HL-60 (cell line): ENCODE measurements at regions not wholly inside any gene's neighbourhood (a gene's known extent, or its start where the extent isn't known, plus 50 kb on each side); places are given as distances from the start of the nearest gene placed in this dataset.

Experiments
- POLR2AphosphoS5 ChIP-seq: IDR thresholded peaks from 2 replicates; pipeline ENCODE4 v1.6.1; 2012; ENCODE audit warnings: low read depth
- TF ChIP-seq, protein P1 (sequence below): IDR thresholded peaks from 2 replicates; pipeline ENCODE4 v1.6.1; 2012; ENCODE audit warnings: low read depth; ENCODE audit not compliant: insufficient replicate concordance
- TF ChIP-seq, protein P2 (sequence below): IDR thresholded peaks from one replicate; pipeline ENCODE4 v1.5.1; 2011; ENCODE audit warnings: low read length, control low read depth, inconsistent platforms; ENCODE audit not compliant: insufficient read depth

DNA sequence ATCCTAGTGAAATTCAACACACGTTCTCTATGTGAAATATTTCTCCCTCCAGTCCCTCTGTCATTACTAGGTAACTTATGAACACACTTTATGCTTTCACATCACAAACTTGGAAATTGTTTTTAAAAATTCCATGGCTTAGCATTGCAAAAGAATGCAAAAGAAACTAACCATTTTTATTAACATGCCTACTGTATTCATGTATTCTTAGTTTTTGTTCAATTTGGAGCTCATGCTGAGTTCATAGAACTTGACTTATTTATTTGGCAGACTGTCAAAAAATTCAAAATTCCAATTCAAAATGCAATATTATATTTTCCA is 155.0 kb upstream of the SEMA3C start:
- TF ChIP-seq, protein P1, sequence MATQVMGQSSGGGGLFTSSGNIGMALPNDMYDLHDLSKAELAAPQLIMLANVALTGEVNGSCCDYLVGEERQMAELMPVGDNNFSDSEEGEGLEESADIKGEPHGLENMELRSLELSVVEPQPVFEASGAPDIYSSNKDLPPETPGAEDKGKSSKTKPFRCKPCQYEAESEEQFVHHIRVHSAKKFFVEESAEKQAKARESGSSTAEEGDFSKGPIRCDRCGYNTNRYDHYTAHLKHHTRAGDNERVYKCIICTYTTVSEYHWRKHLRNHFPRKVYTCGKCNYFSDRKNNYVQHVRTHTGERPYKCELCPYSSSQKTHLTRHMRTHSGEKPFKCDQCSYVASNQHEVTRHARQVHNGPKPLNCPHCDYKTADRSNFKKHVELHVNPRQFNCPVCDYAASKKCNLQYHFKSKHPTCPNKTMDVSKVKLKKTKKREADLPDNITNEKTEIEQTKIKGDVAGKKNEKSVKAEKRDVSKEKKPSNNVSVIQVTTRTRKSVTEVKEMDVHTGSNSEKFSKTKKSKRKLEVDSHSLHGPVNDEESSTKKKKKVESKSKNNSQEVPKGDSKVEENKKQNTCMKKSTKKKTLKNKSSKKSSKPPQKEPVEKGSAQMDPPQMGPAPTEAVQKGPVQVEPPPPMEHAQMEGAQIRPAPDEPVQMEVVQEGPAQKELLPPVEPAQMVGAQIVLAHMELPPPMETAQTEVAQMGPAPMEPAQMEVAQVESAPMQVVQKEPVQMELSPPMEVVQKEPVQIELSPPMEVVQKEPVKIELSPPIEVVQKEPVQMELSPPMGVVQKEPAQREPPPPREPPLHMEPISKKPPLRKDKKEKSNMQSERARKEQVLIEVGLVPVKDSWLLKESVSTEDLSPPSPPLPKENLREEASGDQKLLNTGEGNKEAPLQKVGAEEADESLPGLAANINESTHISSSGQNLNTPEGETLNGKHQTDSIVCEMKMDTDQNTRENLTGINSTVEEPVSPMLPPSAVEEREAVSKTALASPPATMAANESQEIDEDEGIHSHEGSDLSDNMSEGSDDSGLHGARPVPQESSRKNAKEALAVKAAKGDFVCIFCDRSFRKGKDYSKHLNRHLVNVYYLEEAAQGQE: no peak
- TF ChIP-seq, protein P2, sequence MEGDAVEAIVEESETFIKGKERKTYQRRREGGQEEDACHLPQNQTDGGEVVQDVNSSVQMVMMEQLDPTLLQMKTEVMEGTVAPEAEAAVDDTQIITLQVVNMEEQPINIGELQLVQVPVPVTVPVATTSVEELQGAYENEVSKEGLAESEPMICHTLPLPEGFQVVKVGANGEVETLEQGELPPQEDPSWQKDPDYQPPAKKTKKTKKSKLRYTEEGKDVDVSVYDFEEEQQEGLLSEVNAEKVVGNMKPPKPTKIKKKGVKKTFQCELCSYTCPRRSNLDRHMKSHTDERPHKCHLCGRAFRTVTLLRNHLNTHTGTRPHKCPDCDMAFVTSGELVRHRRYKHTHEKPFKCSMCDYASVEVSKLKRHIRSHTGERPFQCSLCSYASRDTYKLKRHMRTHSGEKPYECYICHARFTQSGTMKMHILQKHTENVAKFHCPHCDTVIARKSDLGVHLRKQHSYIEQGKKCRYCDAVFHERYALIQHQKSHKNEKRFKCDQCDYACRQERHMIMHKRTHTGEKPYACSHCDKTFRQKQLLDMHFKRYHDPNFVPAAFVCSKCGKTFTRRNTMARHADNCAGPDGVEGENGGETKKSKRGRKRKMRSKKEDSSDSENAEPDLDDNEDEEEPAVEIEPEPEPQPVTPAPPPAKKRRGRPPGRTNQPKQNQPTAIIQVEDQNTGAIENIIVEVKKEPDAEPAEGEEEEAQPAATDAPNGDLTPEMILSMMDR: no peak
- TF ChIP-seq POLR2AphosphoS5: no peak
